Prostate gland (tissue), 2 donors: ENCODE measurements at regions not wholly inside any gene's neighbourhood (a gene's known extent, or its start where the extent isn't known, plus 50 kb on each side); places are given as distances from the start of the nearest gene placed in this dataset.

Experiments used
- DNase-seq: peaks from one replicate; pipeline ENCODE4 v3.0.0-alpha.2; 2019; ENCODE audit warnings: low spot score
- H3K27ac ChIP-seq, 2 donors: fragments of 200-600 bp; sonication (generic); 2 replicates each; pipeline ENCODE4 v1.5.1; 2017 to 2019
- H3K27me3 ChIP-seq: fragments of 200-600 bp; sonication (generic); replicated peaks from 2 replicates; pipeline ENCODE4 v1.5.1; 2019; ENCODE audit not compliant: insufficient read depth
- H3K36me3 ChIP-seq, 2 donors: fragments of 200-600 bp; sonication (generic); 1 replicate in 1 of 2; 2 replicates in 1 of 2; pipeline versions ENCODE4 v1.5.1 to v1.8.1; 2017 to 2019
- H3K4me1 ChIP-seq: fragments of 200-600 bp; sonication (generic); replicated peaks from 2 replicates; pipeline ENCODE4 v1.5.1; 2019
- H3K4me3 ChIP-seq, 2 donors: fragments of 200-600 bp; sonication (generic); 2 replicates each; pipeline ENCODE4 v1.5.1; 2017 to 2019
- H3K9me3 ChIP-seq: fragments of 200-600 bp; sonication (generic); 2 replicates; pipeline ENCODE4 v1.5.1; 2017
- CTCF ChIP-seq, 4 experiments: fragments of 200-600 bp in 2 of 4; fragments of 450-650 bp in 2 of 4; sonication (generic) in 2 of 4; IDR thresholded peaks; 1 replicate in 3 of 4; 2 replicates in 1 of 4; pipeline ENCODE4 v1.5.1; 2016 to 2019; ENCODE audit warnings: antibody characterized with exemption in 4 of 4, mild to moderate bottlenecking in 2 of 4, moderate library complexity in 2 of 4
- POLR2A ChIP-seq: fragments of 450-650 bp; IDR thresholded peaks from one replicate; pipeline ENCODE4 v1.6.1; 2016; ENCODE audit warnings: antibody characterized with exemption, mild to moderate bottlenecking
- POLR2AphosphoS5 ChIP-seq: sonication (generic); formaldehyde crosslinking; IDR thresholded peaks from one replicate; pipeline ENCODE4 v1.6.1; 2017; ENCODE audit warnings: antibody characterized with exemption
- WGBS: methylation state at CpG from one replicate; pipeline ENCODE4 v1.1.5; 2018; 5-methylcytosine and 5-hydroxymethylcytosine counted together
- intact Hi-C: fragments of 100-400 bp; cut with DNase I; formaldehyde crosslinking; loops from one replicate; pipeline ENCODE4 v1.14.2; 2022

- Histone ChIP-seq H3K27me3 (no peaks in the 10 kb centered on the region), H3K27ac (no peak overlapping the region), H3K36me3 (no peaks in the 10 kb centered on the region), H3K4me1 (no peaks in the 10 kb centered on the region), H3K9me3 (no peaks in the 10 kb centered on the region), H3K4me3 (no peak overlapping the region)
- no peak for DNase-seq
- TF ChIP-seq POLR2A: no peak
- TF ChIP-seq CTCF (IDR thresholded peaks at IDR 0.05): no peak
- TF ChIP-seq POLR2AphosphoS5: no peak
- intact Hi-C loops: no loop called here
- 67% methylated on average over 2 of the region's 2 CpGs for WGBS
Measured at GRCh38 chr16:65959983-65960382, 406.5 kb upstream of the CDH5 start.

- H3K27me3 ChIP-seq: no peaks in the 10 kb centered on the region
- intact Hi-C loops: no loop called here
- H3K27ac ChIP-seq: no peak overlapping the region
- TF ChIP-seq CTCF (IDR thresholded peaks at IDR 0.05): no peak
- TF ChIP-seq POLR2A: no peak
- TF ChIP-seq POLR2AphosphoS5: no peak
- no peak for DNase-seq
- H3K4me3 ChIP-seq: no peak overlapping the region
- no peaks in the 10 kb centered on the region for H3K9me3 ChIP-seq
- WGBS: 74% methylated on average over 3 of the region's 3 CpGs
- H3K4me1 ChIP-seq: no peaks in the 10 kb centered on the region
- H3K36me3 ChIP-seq: no peaks in the 10 kb centered on the region
Measured at GRCh38 chr16:65958086-65958485, 408.4 kb upstream of the CDH5 start.

GRCh38 chr16:65956100-65956499 is 410.4 kb upstream of the CDH5 start:
- Histone ChIP-seq H3K27ac (no peak overlapping the region), H3K9me3 (no peaks in the 10 kb centered on the region), H3K4me1 (no peaks in the 10 kb centered on the region), H3K36me3 (no peaks in the 10 kb centered on the region), H3K4me3 (no peak overlapping the region), H3K27me3 (no peaks in the 10 kb centered on the region)
- no peak for TF ChIP-seq POLR2AphosphoS5
- no peak for TF ChIP-seq CTCF (IDR thresholded peaks at IDR 0.05)
- 88% methylated on average over 1 of the region's 1 CpG for WGBS
- intact Hi-C loops: no loop called here
- no peak for DNase-seq

- no peaks in the 10 kb centered on the region for H3K4me1 ChIP-seq
- no peaks in the 10 kb centered on the region for H3K36me3 ChIP-seq
- H3K4me3 ChIP-seq: no peak overlapping the region
- H3K27me3 ChIP-seq: no peaks in the 10 kb centered on the region
- H3K27ac ChIP-seq: no peak overlapping the region
- TF ChIP-seq POLR2A (no peak), POLR2AphosphoS5 (no peak)
- no peaks in the 10 kb centered on the region for H3K9me3 ChIP-seq
- DNase-seq: no peak
- WGBS: 96% methylated on average over 2 of the region's 2 CpGs
- intact Hi-C loops: no loop called here
Measured at GRCh38 chr16:65954446-65954845, 412.0 kb upstream of the CDH5 start.

GRCh38 chr16:65950211-65950610 is 416.3 kb upstream of the CDH5 start:
- no peak for TF ChIP-seq POLR2A
- TF ChIP-seq POLR2AphosphoS5: no peak
- DNase-seq: no peak
- Histone ChIP-seq H3K27ac (no peak overlapping the region), H3K27me3 (no peaks in the 10 kb centered on the region), H3K4me1 (no peaks in the 10 kb centered on the region), H3K36me3 (no peaks in the 10 kb centered on the region), H3K4me3 (no peak overlapping the region), H3K9me3 (no peaks in the 10 kb centered on the region)
- WGBS: 84% methylated on average over 3 of the region's 3 CpGs
- intact Hi-C loops: no loop called here

- WGBS: 82% methylated on average over 9 of the region's 9 CpGs
Measured at GRCh38 chr16:65948361-65948760, 418.1 kb upstream of the CDH5 start.

More at GRCh38 chr16:65948361-65948760, 418.1 kb upstream of the CDH5 start:
- no peak overlapping the region for H3K27ac ChIP-seq
- no peak for DNase-seq
- H3K4me1 ChIP-seq: no peaks in the 10 kb centered on the region
- no peaks in the 10 kb centered on the region for H3K27me3 ChIP-seq
- H3K9me3 ChIP-seq: no peaks in the 10 kb centered on the region
- TF ChIP-seq POLR2A: no peak
- no peak for TF ChIP-seq CTCF (IDR thresholded peaks at IDR 0.05)
- no peak for TF ChIP-seq POLR2AphosphoS5
- intact Hi-C loops: no loop called here
- H3K36me3 ChIP-seq: no peaks in the 10 kb centered on the region
- H3K4me3 ChIP-seq: no peak overlapping the region
